Muscle of arm (tissue), 1 donor: ENCODE measurements at regions not wholly inside any gene's neighbourhood (a gene's known extent, or its start where the extent isn't known, plus 50 kb on each side); places are given as distances from the start of the nearest gene placed in this dataset.
A peak's percentile ranks its signal among the peaks of the same experiment; 100 is the strongest.

Experiments
- DNase-seq: peaks from one replicate; pipeline ENCODE4 v3.0.0-alpha.2; 2013

DNA sequence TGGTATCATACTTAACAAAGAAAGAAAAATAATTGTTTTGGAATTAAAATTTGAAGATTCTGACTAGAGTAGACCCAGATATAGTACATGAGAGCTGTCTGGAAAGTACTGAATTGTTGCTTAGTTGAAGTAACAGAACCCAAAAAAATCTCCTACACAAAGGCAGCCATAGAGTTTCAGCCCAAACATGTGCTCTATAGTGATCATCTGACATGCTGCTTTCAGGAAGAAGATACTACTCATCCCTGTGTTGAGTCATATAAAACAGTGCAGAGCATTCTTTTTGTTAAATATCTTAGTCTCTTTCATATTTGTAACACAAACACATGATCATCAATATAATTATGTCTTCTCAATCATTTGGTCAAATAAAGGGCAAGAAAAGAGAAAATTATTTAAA, 84.8 kb upstream of the PTPRM start:
- DNase-seq, result no peak

DNA sequence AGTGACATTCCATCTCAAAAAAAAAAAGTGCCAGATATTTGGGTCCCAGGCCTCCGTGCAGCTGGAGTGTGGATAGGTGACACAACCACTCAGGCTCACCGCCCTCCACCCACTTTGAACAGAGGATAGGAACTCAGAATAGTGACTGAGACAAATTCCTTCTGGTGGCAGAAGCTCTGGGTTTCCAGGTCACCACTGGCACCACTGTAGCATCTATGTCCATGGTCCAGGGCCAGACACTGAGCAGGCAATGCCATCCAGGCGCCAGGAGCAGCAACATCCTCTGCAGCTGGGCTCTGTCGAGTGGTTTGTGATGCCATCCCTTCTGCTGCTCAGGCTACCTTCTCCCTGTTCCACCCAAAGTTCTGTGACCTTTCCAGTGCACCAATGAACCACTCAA, 81.5 kb upstream of the PTPRM start:
- no peak for DNase-seq

DNA sequence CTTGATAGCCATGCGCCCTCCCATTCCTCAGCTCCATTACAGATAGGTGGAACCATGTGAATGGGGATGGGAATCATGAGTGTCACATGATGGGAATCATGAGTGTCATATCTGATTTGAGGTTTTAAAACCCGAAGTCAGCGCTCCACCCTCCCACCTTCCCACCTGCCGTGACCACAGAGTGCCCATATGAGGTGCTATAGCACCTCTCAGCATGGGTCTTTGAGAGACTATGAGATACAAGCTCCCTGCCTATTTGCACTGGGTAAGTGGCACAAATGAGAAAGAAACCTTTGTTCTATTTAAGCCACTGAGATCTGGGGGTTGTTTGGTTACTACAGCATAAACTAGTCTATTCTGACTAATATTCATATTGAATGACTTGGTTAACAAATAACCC, 78.5 kb upstream of the PTPRM start:
- DNase-seq, result no peak

DNA sequence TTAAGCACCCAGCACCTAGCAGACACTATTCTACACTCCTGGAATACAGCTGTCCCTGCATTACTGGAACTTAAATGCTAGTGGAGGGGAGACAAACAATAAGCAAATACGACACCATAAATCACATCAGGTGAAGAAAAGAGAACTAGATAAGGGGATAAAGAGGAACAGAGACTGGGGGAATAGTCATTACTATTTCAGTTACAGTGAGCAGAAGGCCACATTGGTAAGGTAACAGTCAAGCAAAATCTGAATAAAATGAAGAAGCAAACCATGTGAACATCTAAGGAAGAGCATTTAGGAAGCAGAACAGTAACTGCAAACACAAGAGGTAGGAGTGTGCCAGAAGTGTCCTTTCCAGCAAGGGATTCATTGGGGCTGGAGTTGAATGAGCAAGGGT, 77.0 kb upstream of the PTPRM start:
- no peak for DNase-seq

DNA sequence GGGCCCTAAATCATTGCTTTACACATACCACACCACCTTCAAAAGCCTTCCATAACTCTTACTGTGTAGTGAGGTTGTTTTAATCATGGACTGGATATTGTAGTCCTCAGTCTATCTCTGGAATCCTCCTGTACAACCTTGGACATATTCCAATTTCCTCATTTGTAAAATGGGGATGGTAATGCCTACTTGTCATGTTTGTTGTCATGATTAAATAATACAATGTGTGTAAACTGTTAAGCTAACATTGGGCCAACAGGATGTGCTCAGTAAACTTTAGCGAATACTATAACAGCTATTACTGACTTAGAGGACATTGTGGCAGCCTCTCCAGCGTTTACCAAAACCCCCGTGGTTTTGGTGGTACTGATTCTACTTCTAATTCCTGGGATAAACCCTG, 74.7 kb upstream of the PTPRM start:
- no peak for DNase-seq

DNA sequence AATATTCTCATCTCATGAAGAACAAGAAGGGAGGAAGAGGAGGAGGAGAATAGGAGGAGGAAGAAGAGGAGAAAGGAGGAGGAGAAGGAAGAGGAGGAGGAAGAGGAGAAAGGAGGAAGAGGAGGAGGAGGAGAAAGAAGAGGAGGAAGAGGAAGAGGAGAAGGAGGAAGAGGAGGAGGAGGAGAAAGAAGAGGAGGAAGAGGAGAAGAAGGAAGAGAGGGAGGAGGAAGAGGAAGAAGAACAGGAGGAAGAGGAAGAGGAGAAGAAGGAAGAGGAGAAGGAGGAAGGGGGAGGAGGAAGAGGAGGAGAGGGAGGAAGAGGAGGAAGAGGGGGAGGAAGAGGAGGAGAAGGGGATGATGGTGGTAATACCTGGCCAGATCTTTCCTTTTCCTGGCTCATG, 70.0 kb upstream of the PTPRM start:
- no peak for DNase-seq

DNA sequence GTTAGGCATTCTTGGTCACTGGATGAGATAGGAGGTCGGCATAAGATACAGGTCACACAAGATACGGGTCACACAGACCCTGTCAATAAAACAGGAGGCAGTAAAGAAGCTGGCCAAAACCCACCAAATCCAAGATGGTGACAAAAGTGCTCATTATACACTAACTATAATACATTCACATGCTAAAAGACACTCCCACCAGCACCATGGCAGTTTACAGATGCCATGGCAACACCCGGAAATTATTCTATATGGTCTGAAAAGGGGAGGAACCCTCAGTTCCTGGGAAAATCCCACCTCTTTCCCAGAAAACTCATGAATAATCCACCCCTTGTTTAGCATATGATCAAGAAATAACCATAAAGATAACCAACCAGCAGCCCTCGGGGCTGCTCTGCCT, 56.0 kb upstream of the PTPRM start:
- DNase-seq, result no peak

DNA sequence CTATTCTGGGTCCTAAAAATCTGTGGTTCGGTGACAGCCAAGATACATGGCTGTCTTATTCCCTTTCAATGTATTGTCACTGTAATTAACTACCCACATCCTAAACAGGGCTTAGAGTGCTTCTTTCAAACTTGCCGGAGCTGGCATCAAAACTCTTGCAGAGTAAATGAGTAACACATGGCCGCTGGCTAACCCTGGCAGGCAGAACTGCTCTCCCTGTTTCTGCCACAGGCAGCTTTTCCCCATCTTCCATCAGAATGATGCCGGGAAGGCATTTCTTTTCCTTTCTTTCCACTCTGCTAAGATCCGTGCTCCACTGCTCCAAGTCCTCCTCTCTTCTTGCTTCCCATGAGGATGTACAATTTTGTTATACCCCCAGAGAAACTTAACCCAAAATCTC, 54.8 kb upstream of the PTPRM start:
- peak; percentile 2 for DNase-seq

DNA sequence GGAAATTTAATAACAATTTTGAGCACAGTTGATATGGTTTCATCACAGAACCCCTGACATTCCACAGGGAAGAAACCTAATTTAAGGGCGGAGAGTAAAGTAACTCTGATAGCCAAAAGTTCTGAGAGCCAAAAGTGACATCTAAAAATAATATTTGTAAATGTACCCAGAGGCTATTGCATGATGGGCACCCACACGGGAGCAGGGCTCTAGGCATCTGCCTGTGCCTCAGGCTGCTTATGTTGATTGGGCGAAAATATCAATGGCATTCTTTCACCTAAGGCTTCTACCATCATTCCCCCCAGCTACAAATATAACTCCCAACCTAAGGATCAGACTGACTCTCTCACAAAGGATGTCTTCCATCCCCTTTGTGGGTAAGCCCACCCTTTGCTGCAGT, 54.1 kb upstream of the PTPRM start:
- no peak for DNase-seq

DNA sequence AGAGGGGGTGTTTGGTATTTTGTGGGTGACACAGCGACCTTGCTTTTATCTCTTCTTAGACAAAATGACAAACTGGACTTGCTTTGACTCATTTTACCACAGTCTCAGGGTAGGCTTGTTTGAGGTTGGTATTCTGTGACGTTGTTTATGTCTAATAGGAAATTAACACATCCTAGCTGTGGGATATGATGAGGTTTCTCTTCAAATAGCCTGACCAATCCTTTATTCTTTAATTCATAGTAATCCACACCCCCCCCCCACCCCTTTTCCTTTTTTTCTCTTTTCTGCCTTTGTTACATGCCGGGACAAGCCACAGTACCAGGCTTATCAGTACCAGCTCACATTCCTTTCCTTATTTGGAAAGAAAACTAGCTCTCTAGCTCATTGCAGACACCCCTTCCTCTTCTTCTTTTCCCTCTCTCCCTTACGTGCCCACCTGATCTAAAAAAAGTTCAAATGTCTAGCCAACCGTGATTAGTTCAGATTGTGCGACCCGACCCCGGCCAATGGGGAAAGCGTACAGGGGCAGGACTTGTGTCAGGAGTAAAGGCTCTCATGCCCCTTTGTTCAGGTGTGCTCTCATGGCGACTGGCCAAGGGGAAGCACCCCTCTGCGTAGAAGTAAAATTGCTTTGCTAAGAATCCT, 52.2 kb upstream of the PTPRM start:
- no peak for DNase-seq

DNA sequence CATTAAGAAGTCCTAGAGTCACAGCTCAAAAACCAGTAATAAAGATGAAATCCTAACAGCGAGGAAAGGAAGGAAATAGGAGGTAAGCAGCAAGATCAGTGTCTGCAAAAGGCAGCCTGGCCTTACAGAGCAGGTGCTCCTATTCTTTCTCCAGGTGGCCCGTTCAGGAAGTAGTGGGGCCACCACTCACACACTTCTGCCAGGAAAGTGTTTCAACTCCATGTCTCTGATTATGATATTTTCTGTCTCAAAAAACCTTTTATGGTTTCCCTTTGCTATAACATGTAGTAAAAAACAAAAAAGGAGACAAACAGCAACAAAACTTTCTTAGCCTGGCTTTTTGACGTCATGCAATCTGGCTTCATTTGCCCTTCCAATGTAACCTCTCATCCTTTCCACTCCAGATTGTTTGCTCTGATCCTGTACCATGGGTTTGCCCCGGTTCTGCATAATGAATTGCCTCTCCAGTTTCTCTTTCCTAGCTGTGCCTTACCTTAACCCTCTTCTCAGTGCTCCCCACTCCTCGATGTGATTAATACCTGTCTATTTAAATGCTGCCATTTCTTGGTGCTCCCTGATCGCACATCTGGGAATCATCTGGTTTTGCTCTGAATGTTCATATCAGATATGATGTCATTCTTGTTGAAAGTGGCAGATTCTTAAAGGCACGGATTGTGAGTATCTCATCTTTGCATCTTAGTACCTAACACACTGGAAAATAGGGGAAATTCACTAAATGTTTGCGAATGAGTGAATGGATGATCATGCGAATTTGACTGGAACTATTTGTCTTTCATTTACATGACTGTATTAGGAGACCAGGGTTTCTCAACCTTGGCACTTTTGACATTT, 50.6 kb upstream of the PTPRM start:
- DNase-seq, result no peak
